ENCODE measurements at regions not wholly inside any gene's neighbourhood (a gene's known extent, or its start where the extent isn't known, plus 50 kb on each side); places are given as distances from the start of the nearest gene placed in this dataset.

GRCh38 chr18:44170208-44170880 is 510.3 kb upstream of the SETBP1 start:
- Histone ChIP-seq H3K4me3 (no peak overlapping the region), H3K9ac (ENCODE audit: insufficient read length) (no peak overlapping the region), H3K27ac (no peak overlapping the region), H3K36me3 (ENCODE audit: insufficient read depth, low read length) (no peaks in the 10 kb centered on the region), H3K9me3 (ENCODE audit: low read depth, low read length) (no peaks in the 10 kb centered on the region)
- no peak for DNase-seq (ENCODE audit: low read depth, low spot score)
- TF ChIP-seq FOXP2 (optimal IDR thresholded peaks at IDR 0.05; ENCODE audit: control extremely low read depth, extremely low read length, insufficient read depth) (no peak), EZH2 (IDR thresholded peaks at IDR 0.05) (no peak), POLR2AphosphoS5 (IDR thresholded peaks at IDR 0.05; ENCODE audit: borderline replicate concordance, low read depth, low read length) (no peak)

- Histone ChIP-seq H3K27ac (no peak overlapping the region), H3K9me3 (ENCODE audit: low read depth, low read length) (no peaks in the 10 kb centered on the region), H3K9ac (ENCODE audit: insufficient read length) (no peak overlapping the region), H3K36me3 (ENCODE audit: insufficient read depth, low read length) (no peaks in the 10 kb centered on the region), H3K4me3 (no peak overlapping the region)
- TF ChIP-seq EZH2 (IDR thresholded peaks at IDR 0.05) (no peak), FOXP2 (optimal IDR thresholded peaks at IDR 0.05; ENCODE audit: control extremely low read depth, extremely low read length, insufficient read depth) (no peak), POLR2AphosphoS5 (IDR thresholded peaks at IDR 0.05; ENCODE audit: borderline replicate concordance, low read depth, low read length) (no peak)
- no peak for DNase-seq (ENCODE audit: low read depth, low spot score)
Measured at GRCh38 chr18:44171301-44171700, 509.4 kb upstream of the SETBP1 start.

DNA sequence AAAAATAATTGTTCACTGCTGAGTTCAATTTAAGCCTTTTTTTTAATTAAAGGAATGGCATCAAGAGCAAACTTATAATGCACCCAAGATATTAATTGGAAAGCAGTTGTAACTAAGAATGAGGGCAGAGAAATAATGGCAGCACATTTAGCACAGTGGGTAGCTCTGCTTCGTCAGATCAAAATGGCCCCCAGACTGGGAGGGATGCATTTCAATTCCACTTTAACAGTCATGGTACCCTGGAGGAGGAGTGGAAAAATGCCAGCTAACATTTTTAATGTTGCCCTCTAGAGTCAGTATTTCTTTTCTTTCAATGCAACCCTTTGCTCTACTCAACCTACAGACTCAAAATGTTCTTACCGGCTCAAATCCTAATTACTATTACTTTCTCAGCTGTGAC is 504.8 kb upstream of the SETBP1 start:
- DNase-seq (ENCODE audit: low read depth, low spot score): no peak
- no peaks in the 10 kb centered on the region for H3K36me3 ChIP-seq (ENCODE audit: insufficient read depth, low read length)
- no peak overlapping the region for H3K9ac ChIP-seq (ENCODE audit: insufficient read length)
- H3K9me3 ChIP-seq (ENCODE audit: low read depth, low read length): no peaks in the 10 kb centered on the region
- TF ChIP-seq EZH2 (IDR thresholded peaks at IDR 0.05) (no peak), FOXP2 (optimal IDR thresholded peaks at IDR 0.05; ENCODE audit: control extremely low read depth, extremely low read length, insufficient read depth) (no peak), POLR2AphosphoS5 (IDR thresholded peaks at IDR 0.05; ENCODE audit: borderline replicate concordance, low read depth, low read length) (no peak)
- no peak overlapping the region for H3K4me3 ChIP-seq
- no peak overlapping the region for H3K27ac ChIP-seq

- no peak for TF ChIP-seq POLR2AphosphoS5 (IDR thresholded peaks at IDR 0.05; ENCODE audit: borderline replicate concordance, low read depth, low read length)
- no peak for TF ChIP-seq EZH2 (IDR thresholded peaks at IDR 0.05)
- no peak for TF ChIP-seq FOXP2 (optimal IDR thresholded peaks at IDR 0.05; ENCODE audit: control extremely low read depth, extremely low read length, insufficient read depth)
- no peaks in the 10 kb centered on the region for H3K9me3 ChIP-seq (ENCODE audit: low read depth, low read length)
- H3K4me3 ChIP-seq: no peak overlapping the region
- no peak overlapping the region for H3K9ac ChIP-seq (ENCODE audit: insufficient read length)
- DNase-seq (ENCODE audit: low read depth, low spot score): no peak
- no peak overlapping the region for H3K27ac ChIP-seq
- no peaks in the 10 kb centered on the region for H3K36me3 ChIP-seq (ENCODE audit: insufficient read depth, low read length)
Measured at GRCh38 chr18:44178476-44178875, 502.2 kb upstream of the SETBP1 start.

DNA sequence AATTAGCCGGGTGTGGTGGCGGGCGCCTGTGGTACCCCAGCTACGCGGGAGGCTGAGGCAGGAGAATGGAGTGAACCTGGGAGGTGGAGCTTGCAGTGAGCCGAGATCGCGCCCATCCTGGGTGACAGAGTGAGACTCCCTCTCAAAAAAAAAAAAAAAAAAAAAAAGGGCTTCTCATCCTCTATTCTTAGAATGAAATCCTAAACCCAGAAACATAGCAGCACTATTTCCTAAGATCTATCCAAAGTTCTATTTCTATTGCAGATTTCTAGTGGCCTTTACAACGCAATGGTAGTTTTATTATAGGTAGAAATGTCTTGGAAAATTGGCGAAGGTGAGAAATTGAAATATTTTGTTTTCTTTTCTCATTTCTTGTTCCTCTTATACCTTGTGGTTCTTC is 501.0 kb upstream of the SETBP1 start:
- Histone ChIP-seq H3K9ac (ENCODE audit: insufficient read length) (no peak overlapping the region), H3K27ac (no peak overlapping the region), H3K9me3 (ENCODE audit: low read depth, low read length) (no peaks in the 10 kb centered on the region), H3K36me3 (ENCODE audit: insufficient read depth, low read length) (no peaks in the 10 kb centered on the region), H3K4me3 (no peak overlapping the region)
- TF ChIP-seq EZH2 (IDR thresholded peaks at IDR 0.05) (no peak), POLR2AphosphoS5 (IDR thresholded peaks at IDR 0.05; ENCODE audit: borderline replicate concordance, low read depth, low read length) (no peak), FOXP2 (optimal IDR thresholded peaks at IDR 0.05; ENCODE audit: control extremely low read depth, extremely low read length, insufficient read depth) (no peak)
- no peak for DNase-seq (ENCODE audit: low read depth, low spot score)

DNA sequence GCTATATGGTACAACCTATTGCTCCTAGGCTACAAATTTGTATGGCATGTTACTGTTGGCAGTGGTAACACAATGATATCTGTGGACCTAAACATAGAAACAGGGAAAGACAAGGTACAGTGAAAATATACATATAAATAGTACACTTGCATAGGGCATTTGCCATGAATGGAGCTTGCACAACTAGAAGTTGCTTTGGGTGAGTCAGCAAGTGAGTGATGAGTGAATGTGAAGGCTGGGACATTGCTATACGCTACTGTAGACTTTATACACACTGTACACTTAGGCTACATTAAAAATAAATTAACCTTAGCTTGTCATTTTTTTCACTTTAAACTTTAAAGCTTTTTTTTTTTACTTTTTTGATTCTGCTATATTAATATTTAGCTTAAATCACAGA is 500.0 kb upstream of the SETBP1 start:
- TF ChIP-seq FOXP2 (optimal IDR thresholded peaks at IDR 0.05; ENCODE audit: control extremely low read depth, extremely low read length, insufficient read depth) (no peak), POLR2AphosphoS5 (IDR thresholded peaks at IDR 0.05; ENCODE audit: borderline replicate concordance, low read depth, low read length) (no peak), EZH2 (IDR thresholded peaks at IDR 0.05) (no peak)
- Histone ChIP-seq H3K9me3 (ENCODE audit: low read depth, low read length) (no peaks in the 10 kb centered on the region), H3K27ac (no peak overlapping the region), H3K36me3 (ENCODE audit: insufficient read depth, low read length) (no peaks in the 10 kb centered on the region), H3K4me3 (no peak overlapping the region), H3K9ac (ENCODE audit: insufficient read length) (no peak overlapping the region)
- no peak for DNase-seq (ENCODE audit: low read depth, low spot score)

- H3K4me3 ChIP-seq: no peak overlapping the region
- TF ChIP-seq POLR2AphosphoS5 (IDR thresholded peaks at IDR 0.05; ENCODE audit: borderline replicate concordance, low read depth, low read length) (no peak), FOXP2 (optimal IDR thresholded peaks at IDR 0.05; ENCODE audit: control extremely low read depth, extremely low read length, insufficient read depth) (no peak), EZH2 (IDR thresholded peaks at IDR 0.05) (no peak)
Measured at GRCh38 chr18:44181951-44182747, 498.5 kb upstream of the SETBP1 start.

DNA sequence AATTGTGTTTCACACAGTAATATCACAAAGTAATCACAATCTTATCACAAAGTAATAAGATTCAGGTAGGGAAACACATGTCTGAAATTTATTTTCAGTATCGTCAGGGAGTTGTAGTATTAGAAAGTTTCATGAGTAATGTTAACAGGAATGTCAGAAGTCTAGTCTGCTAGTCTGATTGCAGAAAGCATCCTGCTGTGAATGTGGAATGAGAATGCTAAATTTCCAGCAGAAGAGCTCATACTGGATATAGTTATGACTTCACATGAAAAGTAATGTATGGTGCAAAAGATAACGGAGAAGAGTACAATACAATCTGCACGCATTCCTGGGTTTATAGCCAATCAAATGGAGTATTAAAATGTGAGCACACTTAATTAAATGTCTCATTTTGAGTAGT is 494.7 kb upstream of the SETBP1 start:
- Histone ChIP-seq H3K9ac (ENCODE audit: insufficient read length) (no peak overlapping the region), H3K4me3 (no peak overlapping the region), H3K36me3 (ENCODE audit: insufficient read depth, low read length) (no peaks in the 10 kb centered on the region), H3K27ac (no peak overlapping the region), H3K9me3 (ENCODE audit: low read depth, low read length) (no peaks in the 10 kb centered on the region)
- DNase-seq (ENCODE audit: low read depth, low spot score): no peak
- TF ChIP-seq POLR2AphosphoS5 (IDR thresholded peaks at IDR 0.05; ENCODE audit: borderline replicate concordance, low read depth, low read length) (no peak), FOXP2 (optimal IDR thresholded peaks at IDR 0.05; ENCODE audit: control extremely low read depth, extremely low read length, insufficient read depth) (no peak), EZH2 (IDR thresholded peaks at IDR 0.05) (no peak)

More at GRCh38 chr18:44181951-44182747, 498.5 kb upstream of the SETBP1 start:
- no peak overlapping the region for H3K27ac ChIP-seq
- no peaks in the 10 kb centered on the region for H3K9me3 ChIP-seq (ENCODE audit: low read depth, low read length)
- H3K36me3 ChIP-seq (ENCODE audit: insufficient read depth, low read length): no peaks in the 10 kb centered on the region
- no peak overlapping the region for H3K9ac ChIP-seq (ENCODE audit: insufficient read length)
- no peak for DNase-seq (ENCODE audit: low read depth, low spot score)

Data from SK-N-MC (cell line).